ENCODE measurements at regions not wholly inside any gene's neighbourhood (a gene's known extent, or its start where the extent isn't known, plus 50 kb on each side); places are given as distances from the start of the nearest gene placed in this dataset.
"Not testable (repeated sequence)": the region's sequence is repeated elsewhere in the genome, so short reads cannot be mapped to it uniquely, and the experiment has no call there.

DNA sequence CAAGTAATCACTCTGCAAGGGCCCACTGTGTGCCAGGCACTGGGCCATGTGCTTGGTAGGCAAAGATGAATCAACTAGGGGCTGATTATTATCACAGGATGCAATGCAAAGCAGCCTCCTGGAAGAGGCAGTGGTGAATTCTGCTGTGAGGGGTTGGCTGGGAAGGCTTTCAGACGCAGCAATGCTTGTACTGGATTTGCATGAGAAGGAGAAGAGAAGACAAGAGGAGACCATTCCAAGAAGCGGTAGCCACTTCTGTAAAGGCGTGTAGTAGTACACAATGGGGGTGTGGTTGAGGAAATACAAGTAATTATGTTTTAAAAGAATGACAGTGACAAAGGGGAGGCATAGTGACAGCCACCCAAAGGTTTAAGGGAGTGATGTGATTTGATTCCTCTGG lies 502.7 kb downstream of the PLCL1 start:
- DNase-seq (ENCODE audit: low spot score) = no peak

- DNase-seq (ENCODE audit: low spot score) = no peak
Measured at GRCh38 chr2:198304859-198305258, 500.5 kb downstream of the PLCL1 start.

- no peak for DNase-seq (ENCODE audit: low spot score)
Measured at GRCh38 chr2:198297350-198297749, 493.0 kb downstream of the PLCL1 start.

DNA sequence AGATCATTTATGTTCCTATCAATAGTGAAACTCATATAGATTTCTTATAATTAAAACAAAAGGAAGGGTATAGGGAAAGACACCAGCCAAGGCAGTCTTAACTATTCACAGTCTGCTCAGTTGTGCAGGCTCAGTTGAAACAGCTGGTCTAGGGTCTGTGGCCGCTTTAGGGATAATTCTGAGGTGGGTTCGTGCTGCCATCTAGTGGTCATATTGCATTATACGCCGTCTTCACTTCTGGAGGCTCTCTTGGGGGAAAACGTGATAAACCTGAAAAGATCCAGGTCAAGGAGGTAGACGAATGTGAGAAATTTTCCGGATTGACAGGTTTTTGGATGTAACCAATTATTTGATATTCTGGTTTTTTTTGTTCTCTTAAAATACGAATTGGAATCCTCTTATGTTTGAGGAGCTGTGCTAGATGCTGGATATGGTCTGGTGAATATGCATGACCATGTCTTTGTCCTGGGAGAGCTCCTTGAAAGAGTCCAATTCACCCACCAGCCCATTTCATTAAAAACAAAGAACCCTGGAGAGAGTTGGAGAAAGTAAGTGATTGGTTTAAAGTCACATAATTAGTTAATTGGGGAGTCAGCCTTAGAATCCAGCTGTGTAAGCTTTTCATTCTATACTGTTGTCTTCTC lies 492.4 kb downstream of the PLCL1 start:
- DNase-seq (ENCODE audit: low spot score) = peak; percentile 70

GRCh38 chr2:198293281-198293680 lies 488.9 kb downstream of the PLCL1 start:
- DNase-seq (ENCODE audit: low spot score) = no peak

DNA sequence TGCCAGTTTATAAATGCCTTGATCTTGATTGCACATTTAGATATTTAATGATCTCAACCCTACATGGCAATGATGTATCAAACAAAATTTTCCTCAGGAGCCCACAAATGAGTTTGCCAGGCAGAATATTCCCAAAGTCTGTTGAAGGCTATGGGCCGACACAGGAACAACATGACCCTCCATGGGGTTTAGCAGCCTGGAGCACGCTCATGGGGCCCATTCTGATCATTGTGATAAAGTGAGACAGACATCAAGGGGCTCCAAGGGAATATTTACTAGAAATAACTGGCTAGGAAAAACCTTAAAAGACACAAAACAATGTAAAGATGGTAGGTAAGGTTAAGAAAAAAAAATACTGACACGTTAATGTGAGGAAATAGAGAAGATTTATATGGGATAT lies 485.4 kb downstream of the PLCL1 start:
- no peak for DNase-seq (ENCODE audit: low spot score)

- no peak for DNase-seq (ENCODE audit: low spot score)
Measured at GRCh38 chr2:198287706-198288105, 483.3 kb downstream of the PLCL1 start.

DNA sequence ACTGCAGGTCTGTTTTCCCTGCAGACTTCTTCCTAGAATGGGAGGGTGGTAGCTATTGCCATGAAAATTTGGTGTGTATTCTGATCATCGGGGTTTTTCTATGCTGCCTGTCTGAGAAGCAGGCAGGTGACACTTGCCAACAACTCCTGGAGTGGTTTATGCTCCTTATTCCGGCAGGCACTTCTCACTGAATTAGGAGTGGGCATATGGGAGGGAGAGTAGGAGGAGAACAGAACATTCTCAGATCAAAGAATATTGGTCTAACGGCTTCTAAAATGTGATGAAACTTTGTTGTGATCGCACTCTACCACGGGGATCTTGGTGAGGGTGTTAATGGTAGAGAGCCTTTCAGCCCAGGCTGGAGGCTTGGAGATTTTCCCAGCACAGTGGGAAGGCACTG lies 480.8 kb downstream of the PLCL1 start:
- DNase-seq (ENCODE audit: low spot score) = no peak

- no peak for DNase-seq (ENCODE audit: low spot score)
Measured at GRCh38 chr2:198283146-198283545, 478.8 kb downstream of the PLCL1 start.

DNA sequence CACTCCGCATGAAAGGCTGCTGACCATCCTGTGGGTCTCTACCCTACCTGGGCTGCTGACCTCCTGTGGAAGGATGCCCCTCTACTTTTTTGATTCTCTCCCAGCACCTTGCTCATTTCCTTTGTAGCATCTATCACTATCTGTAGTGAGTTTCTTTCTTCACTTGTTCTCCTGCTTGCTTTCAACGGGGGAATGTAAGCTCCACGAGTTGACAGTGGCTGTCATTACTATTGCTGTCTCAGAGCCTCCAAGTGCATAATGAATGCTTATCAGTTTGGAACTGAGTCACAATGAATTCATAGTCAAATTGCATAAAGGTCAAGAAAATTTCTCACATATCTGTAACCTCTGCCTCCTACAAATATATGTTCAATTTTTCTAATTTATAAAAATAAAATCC lies 477.7 kb downstream of the PLCL1 start:
- no peak for DNase-seq (ENCODE audit: low spot score)

DNA sequence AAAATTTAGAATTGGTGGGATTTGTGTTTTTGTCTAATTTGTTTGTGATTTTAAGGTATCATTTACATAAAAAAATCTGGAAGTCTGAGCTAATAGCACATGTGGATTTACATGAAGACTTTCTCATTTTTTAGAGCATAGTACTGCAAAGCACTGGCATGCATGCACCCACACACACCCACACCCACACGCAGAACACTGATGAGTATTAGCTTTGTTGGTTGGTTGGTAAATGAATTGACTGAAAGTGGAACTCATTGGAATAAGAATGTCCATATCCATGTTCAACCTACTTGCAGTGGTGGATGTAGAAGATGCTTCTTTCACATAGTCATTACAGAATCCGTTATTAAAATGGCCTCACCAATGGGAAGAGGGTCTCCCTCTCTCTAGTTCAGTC lies 475.8 kb downstream of the PLCL1 start:
- no peak for DNase-seq (ENCODE audit: low spot score)

DNA sequence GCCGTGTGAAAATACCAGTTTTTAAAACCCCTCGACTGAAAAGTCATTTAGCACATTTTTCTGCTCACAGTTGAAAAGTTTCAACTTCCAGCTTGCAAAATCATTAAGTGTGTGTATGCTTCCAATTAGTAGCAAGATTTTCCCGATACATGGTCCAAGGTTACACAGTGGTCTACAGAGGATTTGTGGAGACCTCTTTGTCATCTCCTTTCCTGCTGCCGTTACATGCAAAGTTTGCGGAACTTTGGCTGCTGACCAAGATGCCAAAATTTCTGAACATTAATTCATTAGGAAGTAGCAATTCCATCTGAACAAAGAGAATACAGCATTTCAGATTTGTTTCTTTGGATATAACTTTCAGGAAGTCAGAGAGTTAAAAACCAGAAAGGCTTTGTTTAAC lies 474.6 kb downstream of the PLCL1 start:
- DNase-seq (ENCODE audit: low spot score) = no peak

GRCh38 chr2:198277181-198277580 lies 472.8 kb downstream of the PLCL1 start:
- no peak for DNase-seq (ENCODE audit: low spot score)

- no peak for DNase-seq (ENCODE audit: low spot score)
Measured at GRCh38 chr2:198273660-198274059, 469.3 kb downstream of the PLCL1 start.

GRCh38 chr2:198270157-198270556 lies 465.8 kb downstream of the PLCL1 start:
- DNase-seq (ENCODE audit: low spot score) = not testable (repeated sequence)

DNA sequence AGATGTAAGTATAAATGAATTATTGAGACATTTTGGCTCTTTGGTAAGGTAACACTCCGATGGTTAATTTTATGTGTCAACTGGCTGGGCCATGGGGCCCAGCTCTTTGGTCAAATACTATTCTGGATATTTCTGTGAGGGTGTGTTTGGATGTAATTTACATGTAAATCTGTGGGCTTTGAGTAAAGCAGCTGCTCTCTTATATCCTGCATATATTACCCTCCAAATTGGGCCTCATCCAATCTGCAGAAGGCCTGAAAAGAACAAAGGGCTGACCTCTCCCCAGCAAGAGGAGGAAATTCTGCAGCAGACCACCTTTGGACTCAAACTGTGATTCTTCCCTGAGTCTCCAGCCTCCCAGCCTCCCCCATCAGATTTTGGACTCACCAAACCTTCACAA lies 464.1 kb downstream of the PLCL1 start:
- DNase-seq (ENCODE audit: low spot score) = no peak

DNA sequence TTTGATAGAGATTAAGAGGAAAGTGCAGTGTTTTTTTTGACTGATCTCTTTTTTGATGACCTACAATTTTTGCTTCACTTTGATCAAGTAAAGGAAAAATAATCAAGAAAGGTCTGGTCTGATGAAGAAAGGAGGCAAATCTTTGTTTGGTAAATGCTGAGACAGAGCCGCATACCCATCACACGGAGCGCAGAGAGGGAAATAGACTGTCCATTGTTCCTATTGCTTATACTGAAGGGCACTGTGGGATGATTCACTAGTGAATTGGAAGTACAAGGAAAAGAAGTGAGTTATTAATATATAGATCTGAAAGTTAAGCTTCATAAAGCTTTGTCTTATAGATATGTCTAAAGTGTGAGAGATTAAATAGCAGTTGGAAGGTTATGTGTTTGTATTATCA lies 455.1 kb downstream of the PLCL1 start:
- DNase-seq (ENCODE audit: low spot score) = no peak

DNA sequence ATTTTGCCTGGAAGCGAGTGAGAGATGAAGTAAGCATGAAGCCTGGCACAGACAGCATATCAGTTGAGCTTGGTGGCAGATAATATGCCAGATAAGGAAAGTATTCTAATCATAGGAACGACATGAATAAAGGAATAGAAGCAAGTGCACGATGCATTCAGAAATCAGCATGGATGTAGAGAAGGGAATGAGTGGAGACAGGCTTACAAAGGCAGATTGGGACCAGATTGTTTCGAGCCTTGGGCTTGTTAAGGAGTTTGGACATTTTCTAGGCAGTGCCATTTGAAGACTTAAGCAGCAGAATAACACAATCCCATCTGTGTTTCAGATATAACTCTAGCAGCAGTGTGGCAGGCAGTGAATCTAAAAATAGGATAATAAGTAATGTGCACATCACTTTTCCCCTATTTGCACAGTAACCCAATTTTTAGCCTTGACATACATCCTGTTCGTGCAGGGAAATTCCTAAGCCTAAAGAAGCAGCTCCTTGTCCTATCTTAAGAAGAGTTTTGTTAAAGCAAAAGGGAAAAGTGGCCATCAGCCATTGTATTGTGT lies 450.2 kb downstream of the PLCL1 start:
- DNase-seq (ENCODE audit: low spot score) = no peak

GRCh38 chr2:198253995-198254394 lies 449.6 kb downstream of the PLCL1 start:
- no peak for DNase-seq (ENCODE audit: low spot score)

DNA sequence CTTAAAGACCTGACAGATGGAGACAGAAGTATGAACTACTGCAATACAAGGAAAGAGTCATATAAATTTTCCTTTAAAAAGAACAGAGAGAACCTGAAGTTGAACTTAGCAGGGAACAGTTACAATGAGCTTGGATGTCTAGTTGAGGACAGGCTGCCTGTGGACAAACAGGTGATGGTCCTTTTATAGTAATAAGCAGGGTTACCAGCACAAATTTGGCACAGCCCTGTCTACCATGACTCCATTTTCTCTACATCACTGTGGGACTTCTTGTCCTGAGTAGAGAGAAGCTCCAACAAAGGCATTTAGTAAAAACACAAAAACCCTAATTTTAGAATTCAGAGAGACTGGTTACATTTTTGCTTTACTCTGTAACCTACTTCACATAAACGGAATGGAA lies 448.1 kb downstream of the PLCL1 start:
- DNase-seq (ENCODE audit: low spot score) = no peak

GRCh38 chr2:198242093-198242492 lies 437.7 kb downstream of the PLCL1 start:
- no peak for DNase-seq (ENCODE audit: low spot score)

DNA sequence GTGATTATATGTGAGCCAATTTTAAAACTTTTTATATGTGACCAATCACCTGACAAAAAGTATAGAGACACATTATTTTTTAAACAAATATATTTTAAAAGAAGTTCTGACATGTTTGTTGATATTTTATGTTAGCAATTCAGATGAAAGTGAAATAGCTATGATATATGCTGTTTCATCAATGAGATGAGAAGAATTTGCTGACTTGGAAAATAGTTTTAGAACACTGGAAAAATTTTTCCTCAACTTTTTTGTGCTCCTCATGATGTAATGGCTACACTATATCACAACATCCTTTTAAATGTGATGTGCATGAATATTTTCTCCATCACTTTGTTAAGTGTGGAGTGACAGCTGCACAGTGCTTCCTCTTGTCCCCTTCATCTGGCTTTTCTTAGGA lies 434.0 kb downstream of the PLCL1 start:
- DNase-seq (ENCODE audit: low spot score) = no peak

DNA sequence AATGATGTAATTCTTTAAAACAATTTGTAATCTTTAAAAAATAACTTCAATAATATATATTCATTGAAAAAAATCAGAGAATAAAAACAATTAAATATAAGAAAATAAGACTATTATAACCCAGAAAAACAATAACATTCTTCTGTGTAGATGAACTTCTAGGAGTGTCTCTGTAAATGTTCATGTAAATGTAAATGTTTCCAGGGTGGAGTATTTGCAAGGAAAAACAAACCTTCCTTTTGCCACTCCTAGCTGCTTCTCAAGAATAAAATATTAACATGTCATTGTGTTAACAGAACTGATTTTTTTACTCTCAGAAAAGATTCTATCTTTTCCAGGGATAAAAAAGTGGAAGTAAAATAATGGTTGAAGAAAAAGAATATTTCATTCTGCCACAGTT lies 431.9 kb downstream of the PLCL1 start:
- DNase-seq (ENCODE audit: low spot score) = no peak

- DNase-seq (ENCODE audit: low spot score) = no peak
Measured at GRCh38 chr2:198232281-198232680, 427.9 kb downstream of the PLCL1 start.
